ENCODE measurements at regions not wholly inside any gene's neighbourhood (a gene's known extent, or its start where the extent isn't known, plus 50 kb on each side); places are given as distances from the start of the nearest gene placed in this dataset.

DNA sequence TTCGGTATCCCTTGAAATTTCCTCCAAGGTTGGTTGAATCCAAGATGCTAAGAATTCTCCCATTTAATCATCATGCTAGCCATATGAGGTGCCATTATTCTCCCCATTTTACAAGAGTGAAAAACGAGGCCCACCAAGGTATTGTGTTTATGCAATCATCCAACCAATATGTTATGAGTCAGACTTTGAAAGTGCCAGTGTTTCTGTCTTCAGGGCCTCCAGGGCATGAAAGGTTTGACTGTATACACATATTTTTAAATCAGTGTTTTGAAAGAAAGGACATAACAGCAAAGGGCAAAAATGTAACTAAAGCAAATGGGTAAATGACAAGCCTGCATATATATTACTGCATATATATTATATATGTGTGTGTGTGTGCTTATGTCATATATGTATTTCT lies 541.2 kb upstream of the SMIM31 start:
- intact Hi-C loops (cut with DNase I, micrococcal nuclease), result no loop called here
- no peak for ATAC-seq

DNA sequence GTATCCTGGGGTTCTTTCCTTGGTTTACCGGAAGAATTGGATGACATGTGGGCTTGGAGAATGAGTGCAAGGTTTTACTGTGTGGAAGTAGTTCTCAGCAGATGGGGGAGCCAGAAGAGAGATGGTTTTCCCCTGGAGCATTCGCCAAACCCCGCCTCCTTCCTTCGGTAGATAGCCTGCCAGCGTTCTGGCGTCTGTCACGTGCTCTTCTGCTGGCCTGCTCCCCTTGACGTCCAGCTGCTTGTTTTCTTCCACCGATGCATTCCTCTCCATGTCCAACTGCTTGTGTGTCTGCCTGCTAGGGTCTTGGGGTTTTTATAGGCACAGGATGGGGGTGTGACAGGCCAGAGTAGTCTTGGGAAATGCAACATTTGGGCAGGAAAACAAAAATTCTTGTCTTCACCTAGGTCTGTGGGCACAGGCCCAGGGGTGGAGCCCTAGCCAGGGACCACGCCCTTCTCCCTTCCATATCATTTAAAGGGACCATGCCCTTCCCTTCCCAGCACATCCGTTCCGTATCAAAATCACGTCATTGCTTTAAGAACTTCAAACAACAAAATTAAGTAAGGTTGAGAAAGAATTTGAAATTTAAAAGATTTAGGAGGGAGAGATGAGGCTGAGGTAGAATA lies 538.7 kb upstream of the SMIM31 start:
- H3K4me3 ChIP-seq, result no peak overlapping the region
- H3K4me1 ChIP-seq (ENCODE audit: low read depth), result no peaks in the 10 kb centered on the region
- intact Hi-C loops (cut with DNase I, micrococcal nuclease), result no loop called here
- no peaks in the 10 kb centered on the region for H3K36me3 ChIP-seq (ENCODE audit: low read depth)
- no peak for DNase-seq
- ATAC-seq, result no peak
- TF ChIP-seq, protein P1, sequence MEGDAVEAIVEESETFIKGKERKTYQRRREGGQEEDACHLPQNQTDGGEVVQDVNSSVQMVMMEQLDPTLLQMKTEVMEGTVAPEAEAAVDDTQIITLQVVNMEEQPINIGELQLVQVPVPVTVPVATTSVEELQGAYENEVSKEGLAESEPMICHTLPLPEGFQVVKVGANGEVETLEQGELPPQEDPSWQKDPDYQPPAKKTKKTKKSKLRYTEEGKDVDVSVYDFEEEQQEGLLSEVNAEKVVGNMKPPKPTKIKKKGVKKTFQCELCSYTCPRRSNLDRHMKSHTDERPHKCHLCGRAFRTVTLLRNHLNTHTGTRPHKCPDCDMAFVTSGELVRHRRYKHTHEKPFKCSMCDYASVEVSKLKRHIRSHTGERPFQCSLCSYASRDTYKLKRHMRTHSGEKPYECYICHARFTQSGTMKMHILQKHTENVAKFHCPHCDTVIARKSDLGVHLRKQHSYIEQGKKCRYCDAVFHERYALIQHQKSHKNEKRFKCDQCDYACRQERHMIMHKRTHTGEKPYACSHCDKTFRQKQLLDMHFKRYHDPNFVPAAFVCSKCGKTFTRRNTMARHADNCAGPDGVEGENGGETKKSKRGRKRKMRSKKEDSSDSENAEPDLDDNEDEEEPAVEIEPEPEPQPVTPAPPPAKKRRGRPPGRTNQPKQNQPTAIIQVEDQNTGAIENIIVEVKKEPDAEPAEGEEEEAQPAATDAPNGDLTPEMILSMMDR (IDR thresholded peaks at IDR 0.05), result no peak
- H3K9me3 ChIP-seq, result no peaks in the 10 kb centered on the region

More for the DNA sequence above, 541.2 kb upstream of the SMIM31 start:
- DNase-seq, result no peak
- Histone ChIP-seq H3K9me3 (no peaks in the 10 kb centered on the region), H3K4me3 (no peak overlapping the region), H3K36me3 (ENCODE audit: low read depth) (no peaks in the 10 kb centered on the region), H3K4me1 (ENCODE audit: low read depth) (no peaks in the 10 kb centered on the region)
- TF ChIP-seq, protein P1 (IDR thresholded peaks at IDR 0.05), result no peak

- intact Hi-C loops (cut with DNase I, micrococcal nuclease), result no loop called here
- no peak overlapping the region for H3K4me3 ChIP-seq
- H3K9me3 ChIP-seq, result no peaks in the 10 kb centered on the region
- H3K4me1 ChIP-seq (ENCODE audit: low read depth), result no peaks in the 10 kb centered on the region
- TF ChIP-seq, protein P1 (IDR thresholded peaks at IDR 0.05), result no peak
- ATAC-seq (no peak), DNase-seq (no peak)
- H3K36me3 ChIP-seq (ENCODE audit: low read depth), result no peaks in the 10 kb centered on the region
Observed at GRCh38 chr4:164221631-164222030, 532.3 kb upstream of the SMIM31 start.

- ATAC-seq (no peak), DNase-seq (no peak)
- Histone ChIP-seq H3K4me1 (ENCODE audit: low read depth) (no peaks in the 10 kb centered on the region), H3K4me3 (no peak overlapping the region), H3K36me3 (ENCODE audit: low read depth) (no peaks in the 10 kb centered on the region), H3K9me3 (no peaks in the 10 kb centered on the region)
- TF ChIP-seq, protein P1 (IDR thresholded peaks at IDR 0.05), result no peak
- intact Hi-C loops (cut with DNase I, micrococcal nuclease), result no loop called here
Observed at GRCh38 chr4:164224871-164225270, 529.1 kb upstream of the SMIM31 start.

GRCh38 chr4:164229255-164229654 lies 524.7 kb upstream of the SMIM31 start:
- Histone ChIP-seq H3K36me3 (ENCODE audit: low read depth) (no peaks in the 10 kb centered on the region), H3K4me3 (no peak overlapping the region), H3K9me3 (no peaks in the 10 kb centered on the region), H3K4me1 (ENCODE audit: low read depth) (no peaks in the 10 kb centered on the region)
- DNase-seq, result no peak
- intact Hi-C loops (cut with DNase I, micrococcal nuclease), result no loop called here
- TF ChIP-seq, protein P1 (IDR thresholded peaks at IDR 0.05), result no peak
- no peak for ATAC-seq

DNA sequence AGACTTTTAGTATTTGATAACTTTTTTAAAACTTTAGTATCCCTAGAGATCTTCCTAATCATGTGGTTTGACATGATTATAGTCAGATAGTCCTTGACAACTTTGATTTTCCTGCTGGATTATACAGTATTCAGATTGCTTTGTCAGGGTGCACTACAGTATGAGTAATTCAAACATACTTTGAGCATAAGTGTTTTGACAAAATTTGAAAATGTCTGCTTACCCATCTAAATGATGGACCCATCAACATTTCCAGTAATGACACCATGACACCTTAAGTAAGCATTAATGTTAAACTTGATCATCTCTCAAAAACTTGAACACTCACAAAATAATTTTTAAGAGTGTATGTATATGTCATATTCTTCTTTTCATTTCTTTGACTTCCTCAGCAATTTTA lies 514.5 kb upstream of the SMIM31 start:
- Histone ChIP-seq H3K4me3 (no peak overlapping the region), H3K36me3 (ENCODE audit: low read depth) (no peaks in the 10 kb centered on the region), H3K9me3 (no peaks in the 10 kb centered on the region), H3K4me1 (ENCODE audit: low read depth) (no peaks in the 10 kb centered on the region)
- TF ChIP-seq, protein P1 (IDR thresholded peaks at IDR 0.05), result no peak
- no peak for DNase-seq
- intact Hi-C loops (cut with DNase I, micrococcal nuclease), result no loop called here
- ATAC-seq, result no peak
